ENCODE measurements at regions not wholly inside any gene's neighbourhood (a gene's known extent, or its start where the extent isn't known, plus 50 kb on each side); places are given as distances from the start of the nearest gene placed in this dataset.
A peak's percentile ranks its signal among the peaks of the same experiment; 100 is the strongest.

DNA sequence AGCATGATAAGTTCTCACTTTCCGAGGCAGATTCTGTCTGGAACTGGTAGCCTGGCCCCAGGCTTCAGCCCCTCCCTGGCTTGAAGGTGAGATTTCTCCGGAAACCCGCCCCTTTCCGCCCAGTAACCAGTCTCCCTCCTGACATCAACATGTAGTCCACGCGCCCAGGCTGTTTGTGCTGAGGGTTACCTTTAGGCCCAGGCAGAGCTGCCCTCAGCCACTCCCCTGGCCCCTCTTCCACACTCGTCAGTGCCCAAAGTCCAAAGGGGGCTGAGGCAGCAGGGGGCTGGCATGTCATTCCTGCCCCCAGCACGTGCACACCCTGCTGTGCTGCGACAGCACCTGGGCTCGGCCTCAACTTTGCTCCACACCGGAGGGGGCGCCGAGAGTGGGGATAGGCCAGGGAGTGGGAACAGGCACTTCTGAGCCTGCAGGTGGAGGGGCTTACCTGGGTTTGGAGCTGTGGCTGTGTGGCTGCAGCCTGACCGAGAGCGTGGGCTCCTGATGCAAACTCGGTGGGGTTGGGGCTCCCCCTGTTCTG is 69.5 kb upstream of the ANK2 start:
- no peak overlapping the region for H2AFZ ChIP-seq (ENCODE audit: low read length)
- peaks cover 8 to 17% of the 10 kb centered on the region in 2 experiments for H3K4me1 Mint-ChIP-seq

More for the DNA sequence above, 69.5 kb upstream of the ANK2 start:
- H3K79me1 ChIP-seq (ENCODE audit: insufficient read depth, low read depth, low read length, poor library complexity, severe bottlenecking) = no peaks in the 10 kb centered on the region
- H3K23me2 ChIP-seq (ENCODE audit: insufficient read length, low read depth, low read length, poor library complexity, severe bottlenecking) = no peaks in the 10 kb centered on the region
- H2BK5ac ChIP-seq (ENCODE audit: insufficient read length, low read length) = no peak overlapping the region
- H2BK20ac ChIP-seq (ENCODE audit: low read depth, low read length, poor library complexity, severe bottlenecking) = no peak overlapping the region
- H3K14ac ChIP-seq (ENCODE audit: insufficient read depth, low read length) = no peak overlapping the region
- TF ChIP-seq, protein P1, sequence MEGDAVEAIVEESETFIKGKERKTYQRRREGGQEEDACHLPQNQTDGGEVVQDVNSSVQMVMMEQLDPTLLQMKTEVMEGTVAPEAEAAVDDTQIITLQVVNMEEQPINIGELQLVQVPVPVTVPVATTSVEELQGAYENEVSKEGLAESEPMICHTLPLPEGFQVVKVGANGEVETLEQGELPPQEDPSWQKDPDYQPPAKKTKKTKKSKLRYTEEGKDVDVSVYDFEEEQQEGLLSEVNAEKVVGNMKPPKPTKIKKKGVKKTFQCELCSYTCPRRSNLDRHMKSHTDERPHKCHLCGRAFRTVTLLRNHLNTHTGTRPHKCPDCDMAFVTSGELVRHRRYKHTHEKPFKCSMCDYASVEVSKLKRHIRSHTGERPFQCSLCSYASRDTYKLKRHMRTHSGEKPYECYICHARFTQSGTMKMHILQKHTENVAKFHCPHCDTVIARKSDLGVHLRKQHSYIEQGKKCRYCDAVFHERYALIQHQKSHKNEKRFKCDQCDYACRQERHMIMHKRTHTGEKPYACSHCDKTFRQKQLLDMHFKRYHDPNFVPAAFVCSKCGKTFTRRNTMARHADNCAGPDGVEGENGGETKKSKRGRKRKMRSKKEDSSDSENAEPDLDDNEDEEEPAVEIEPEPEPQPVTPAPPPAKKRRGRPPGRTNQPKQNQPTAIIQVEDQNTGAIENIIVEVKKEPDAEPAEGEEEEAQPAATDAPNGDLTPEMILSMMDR (conservative IDR thresholded peaks at IDR 0.05) = no peak
- H2BK12ac ChIP-seq (ENCODE audit: insufficient read length, low read depth, low read length) = no peak overlapping the region
- H3T11ph ChIP-seq (ENCODE audit: low read length) = no peak overlapping the region
- no peak overlapping the region for H4K91ac ChIP-seq (ENCODE audit: insufficient read length, low read depth, low read length)
- no peak overlapping the region for H4K5ac ChIP-seq (ENCODE audit: insufficient read length, low read depth, low read length)
- no peak overlapping the region for H3K27ac ChIP-seq (ENCODE audit: insufficient read length, low read depth, low read length)
- H2BK120ac ChIP-seq (ENCODE audit: low read depth, low read length, poor library complexity, severe bottlenecking) = no peak overlapping the region
- no peak overlapping the region for H3K18ac ChIP-seq (ENCODE audit: insufficient read length, low read depth, low read length)
- H4K20me1 ChIP-seq (ENCODE audit: control insufficient read depth, insufficient read depth, insufficient read length) = no peaks in the 10 kb centered on the region
- no peak overlapping the region for H3K4ac ChIP-seq (ENCODE audit: low read depth, low read length)
- Mint-ChIP-seq H3K4me3 (no peak overlapping the region), H3K36me3 (ENCODE audit: insufficient read depth in 1 of 3, low read depth in 3 of 3) (peaks cover 2 to 21% (median 16%) of the 10 kb centered on the region in 3 experiments; a peak in 4 of 7 replicates), H3K27ac (no peak overlapping the region), H3K27me3 (ENCODE audit: low read depth) (no peaks in the 10 kb centered on the region), H3K9me3 (peaks cover 7 to 8% of the 10 kb centered on the region in 2 experiments; a peak in 3 of 5 replicates)
- no peak overlapping the region for H3K4me2 ChIP-seq (ENCODE audit: insufficient read depth, insufficient read length, low read length)
- H2AK5ac ChIP-seq (ENCODE audit: insufficient read length, low read length) = no peak overlapping the region
- H3K23ac ChIP-seq (ENCODE audit: insufficient read length, low read depth, low read length) = no peak overlapping the region
- H2BK15ac ChIP-seq (ENCODE audit: low read depth, low read length) = no peak overlapping the region
- H3K9me3 ChIP-seq (ENCODE audit: control insufficient read depth, low read depth, low read length) = no peaks in the 10 kb centered on the region
- no peaks in the 10 kb centered on the region for H3K79me2 ChIP-seq (ENCODE audit: insufficient read depth, low read length)
- no peaks in the 10 kb centered on the region for H3K27me3 ChIP-seq (ENCODE audit: insufficient read depth, low read length)
- H3K9ac ChIP-seq (ENCODE audit: extremely low read depth, insufficient read length, low read length) = no peak overlapping the region
- H3K56ac ChIP-seq (ENCODE audit: insufficient read length, low read depth, low read length) = no peak overlapping the region
- H4K8ac ChIP-seq (replicated peaks; ENCODE audit: insufficient read length, low read depth, low read length) = no peak overlapping the region
- no CpG with 5 or more reads among the region's 16 CpGs for WGBS (ENCODE audit: extremely low coverage, insufficient read length, low lambda C conversion rate)
- peak; percentile 73 for DNase-seq
- H3K4me1 ChIP-seq (ENCODE audit: insufficient read depth, low read length) = no peaks in the 10 kb centered on the region; the same call in 1 of the 2 replicates

Data from H9 (cell line).